Activated T-helper 17 cell treated with anti-CD3 and anti-CD28 coated beads, Interleukin-2, amount 50 U/mL, for 72 hours (primary cell): ENCODE measurements at regions not wholly inside any gene's neighbourhood (a gene's known extent, or its start where the extent isn't known, plus 50 kb on each side); places are given as distances from the start of the nearest gene placed in this dataset.
"Not testable (repeated sequence)": the region's sequence is repeated elsewhere in the genome, so short reads cannot be mapped to it uniquely, and the experiment has no call there.

ENCODE experiments used
- ATAC-seq: fragments of 150-1000 bp; cut with Tn5 transposase; replicated peaks from 2 replicates; pipeline ENCODE4 v1.10.0; 2021; ENCODE audit warnings: mild to moderate bottlenecking, moderate library complexity
- H3K27ac Mint-ChIP-seq: one replicate; pipeline ENCODE4 v1.8.0; 2022; ENCODE audit warnings: mixed read lengths
- H3K27me3 Mint-ChIP-seq: one replicate; pipeline ENCODE4 v1.8.0; 2022; ENCODE audit warnings: mixed read lengths
- H3K36me3 Mint-ChIP-seq: one replicate; pipeline ENCODE4 v1.8.0; 2022; ENCODE audit warnings: low read depth, mild to moderate bottlenecking, mixed read lengths
- H3K4me1 Mint-ChIP-seq: one replicate; pipeline ENCODE4 v1.8.0; 2022; ENCODE audit warnings: mixed read lengths
- H3K4me3 Mint-ChIP-seq: one replicate; pipeline ENCODE4 v1.8.0; 2022; ENCODE audit warnings: mild to moderate bottlenecking, mixed read lengths
- H3K9me3 Mint-ChIP-seq: one replicate; pipeline ENCODE4 v1.8.0; 2022; ENCODE audit warnings: mixed read lengths

DNA sequence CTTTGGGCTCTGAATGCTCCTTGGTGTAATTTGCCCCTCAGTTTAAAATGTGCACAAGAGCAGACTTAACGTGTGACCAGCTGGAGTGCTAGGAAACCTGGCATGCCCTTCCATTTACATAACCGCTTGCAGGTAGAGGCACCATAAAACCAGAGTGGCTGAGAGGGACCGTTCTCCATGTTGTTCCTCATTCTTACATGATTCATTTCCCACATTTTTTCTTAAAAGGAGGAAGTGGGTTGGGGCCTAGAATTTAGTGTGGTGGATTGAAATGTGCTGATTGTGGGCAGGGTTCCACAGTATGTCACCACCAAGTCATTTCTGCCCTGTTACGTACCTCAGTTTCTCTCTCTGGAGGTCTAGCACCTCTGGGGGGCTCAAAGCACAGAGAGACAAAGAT, 375.8 kb upstream of the VSTM2A start:
- H3K36me3 Mint-ChIP-seq = no peaks in the 10 kb centered on the region
- no peaks in the 10 kb centered on the region for H3K4me1 Mint-ChIP-seq
- H3K9me3 Mint-ChIP-seq = peaks cover 12% of the 10 kb centered on the region
- no peaks in the 10 kb centered on the region for H3K27me3 Mint-ChIP-seq
- H3K4me3 Mint-ChIP-seq = no peak overlapping the region
- H3K27ac Mint-ChIP-seq = no peak overlapping the region
- ATAC-seq = no peak

GRCh38 chr7:54179321-54180029, 362.7 kb upstream of the VSTM2A start:
- H3K27me3 Mint-ChIP-seq = no peaks in the 10 kb centered on the region
- no peaks in the 10 kb centered on the region for H3K36me3 Mint-ChIP-seq
- no peak overlapping the region for H3K27ac Mint-ChIP-seq
- no peaks in the 10 kb centered on the region for H3K4me1 Mint-ChIP-seq
- no peak overlapping the region for H3K4me3 Mint-ChIP-seq
- peaks cover 24% of the 10 kb centered on the region for H3K9me3 Mint-ChIP-seq
- ATAC-seq = no peak

DNA sequence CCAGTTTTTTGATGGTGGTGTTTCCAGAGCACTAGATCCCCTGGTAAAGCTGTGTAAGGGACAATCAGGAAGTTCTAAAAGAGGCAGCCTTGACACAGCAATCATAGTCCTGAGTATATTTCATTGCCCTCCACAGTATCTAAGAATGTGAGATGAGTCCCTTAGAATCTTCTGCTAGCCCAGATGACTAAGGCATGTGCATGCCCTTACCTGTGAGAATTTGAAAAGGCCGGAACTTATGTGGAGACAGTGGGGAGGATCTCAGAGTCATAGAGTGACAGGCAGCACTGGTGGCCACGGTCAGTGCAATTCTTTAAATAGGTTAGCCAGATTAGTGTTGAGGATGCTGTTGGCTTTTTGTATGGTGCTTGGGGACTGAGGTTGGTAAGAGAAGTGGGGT, 361.4 kb upstream of the VSTM2A start:
- Mint-ChIP-seq H3K4me3 (no peak overlapping the region), H3K36me3 (no peaks in the 10 kb centered on the region), H3K27me3 (no peaks in the 10 kb centered on the region), H3K27ac (no peak overlapping the region), H3K4me1 (no peaks in the 10 kb centered on the region), H3K9me3 (peaks cover 24% of the 10 kb centered on the region)
- no peak for ATAC-seq

GRCh38 chr7:54183055-54183454, 359.1 kb upstream of the VSTM2A start:
- Mint-ChIP-seq H3K9me3 (peaks cover 24% of the 10 kb centered on the region), H3K4me1 (no peaks in the 10 kb centered on the region), H3K27ac (no peak overlapping the region), H3K27me3 (no peaks in the 10 kb centered on the region), H3K4me3 (no peak overlapping the region), H3K36me3 (no peaks in the 10 kb centered on the region)
- no peak for ATAC-seq

DNA sequence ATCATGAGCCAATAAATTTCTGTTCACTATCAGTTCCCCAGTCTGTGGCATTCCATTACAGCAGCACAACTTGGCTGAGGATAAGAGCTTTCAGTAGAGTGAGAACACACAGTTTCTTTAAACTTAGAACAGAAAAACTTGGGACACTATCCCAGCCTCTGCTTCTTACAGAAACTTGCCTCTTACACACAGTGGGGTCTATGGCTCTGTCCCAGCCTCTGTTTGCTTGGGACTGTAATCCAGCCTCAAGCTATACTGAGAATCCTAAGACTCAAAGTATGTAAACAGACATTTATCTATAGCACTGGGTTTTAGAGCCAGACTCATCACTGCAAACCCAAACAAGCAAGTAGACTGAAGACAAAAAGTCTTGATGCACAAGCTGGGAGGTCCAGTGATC, 355.8 kb upstream of the VSTM2A start:
- no peak overlapping the region for H3K4me3 Mint-ChIP-seq
- no peaks in the 10 kb centered on the region for H3K36me3 Mint-ChIP-seq
- no peaks in the 10 kb centered on the region for H3K4me1 Mint-ChIP-seq
- H3K9me3 Mint-ChIP-seq = peaks cover 20% of the 10 kb centered on the region
- H3K27ac Mint-ChIP-seq = no peak overlapping the region
- no peak for ATAC-seq
- H3K27me3 Mint-ChIP-seq = no peaks in the 10 kb centered on the region

GRCh38 chr7:54187886-54188685, 354.1 kb upstream of the VSTM2A start:
- no peaks in the 10 kb centered on the region for H3K36me3 Mint-ChIP-seq
- H3K9me3 Mint-ChIP-seq = peaks cover 14% of the 10 kb centered on the region
- no peaks in the 10 kb centered on the region for H3K4me1 Mint-ChIP-seq
- no peak overlapping the region for H3K4me3 Mint-ChIP-seq
- H3K27me3 Mint-ChIP-seq = no peaks in the 10 kb centered on the region
- no peak for ATAC-seq
- no peak overlapping the region for H3K27ac Mint-ChIP-seq

DNA sequence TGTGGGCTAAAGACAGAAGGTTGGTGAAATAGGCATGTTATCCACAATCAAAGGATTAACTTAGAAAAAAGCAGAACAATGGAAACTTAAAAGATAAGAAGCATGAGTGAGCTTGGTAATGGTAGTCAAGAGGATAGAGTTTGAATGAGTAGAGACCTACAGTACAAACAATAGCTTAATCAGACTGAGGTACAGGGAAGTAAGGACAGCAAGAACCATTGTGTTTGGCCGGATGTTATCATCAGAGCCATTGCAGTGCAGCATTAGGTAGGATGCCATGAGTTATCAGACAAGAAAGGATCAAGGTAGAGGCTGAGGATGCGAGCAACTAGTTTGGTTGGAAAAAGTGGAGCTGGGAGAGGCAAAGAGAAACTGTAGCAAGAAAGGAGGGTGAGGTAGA, 353.3 kb upstream of the VSTM2A start:
- ATAC-seq = no peak
- H3K4me1 Mint-ChIP-seq = no peaks in the 10 kb centered on the region
- H3K27ac Mint-ChIP-seq = no peak overlapping the region
- H3K36me3 Mint-ChIP-seq = no peaks in the 10 kb centered on the region
- H3K4me3 Mint-ChIP-seq = no peak overlapping the region
- peaks cover 12% of the 10 kb centered on the region for H3K9me3 Mint-ChIP-seq
- H3K27me3 Mint-ChIP-seq = no peaks in the 10 kb centered on the region

- Mint-ChIP-seq H3K4me3 (no peak overlapping the region), H3K9me3 (peaks cover 10% of the 10 kb centered on the region), H3K27ac (no peak overlapping the region), H3K36me3 (no peaks in the 10 kb centered on the region), H3K27me3 (no peaks in the 10 kb centered on the region), H3K4me1 (no peaks in the 10 kb centered on the region)
- ATAC-seq = no peak
Measured at GRCh38 chr7:54189330-54189729, 352.8 kb upstream of the VSTM2A start.

GRCh38 chr7:54201501-54201900, 340.7 kb upstream of the VSTM2A start:
- Mint-ChIP-seq H3K36me3 (no peaks in the 10 kb centered on the region), H3K27me3 (no peaks in the 10 kb centered on the region), H3K4me1 (no peaks in the 10 kb centered on the region), H3K4me3 (no peak overlapping the region), H3K9me3 (peaks cover 10% of the 10 kb centered on the region), H3K27ac (no peak overlapping the region)
- ATAC-seq = no peak

GRCh38 chr7:54215424-54215823, 326.8 kb upstream of the VSTM2A start:
- H3K9me3 Mint-ChIP-seq = peaks cover 33% of the 10 kb centered on the region

GRCh38 chr7:54226030-54226429, 316.1 kb upstream of the VSTM2A start:
- H3K4me3 Mint-ChIP-seq, H3K27ac Mint-ChIP-seq, ATAC-seq, H3K4me1 Mint-ChIP-seq, H3K36me3 Mint-ChIP-seq, H3K27me3 Mint-ChIP-seq, H3K9me3 Mint-ChIP-seq: not testable (repeated sequence)

More at GRCh38 chr7:54215424-54215823, 326.8 kb upstream of the VSTM2A start:
- Mint-ChIP-seq H3K27ac (no peak overlapping the region), H3K4me3 (no peak overlapping the region), H3K27me3 (no peaks in the 10 kb centered on the region), H3K36me3 (no peaks in the 10 kb centered on the region), H3K4me1 (no peaks in the 10 kb centered on the region)
- no peak for ATAC-seq

DNA sequence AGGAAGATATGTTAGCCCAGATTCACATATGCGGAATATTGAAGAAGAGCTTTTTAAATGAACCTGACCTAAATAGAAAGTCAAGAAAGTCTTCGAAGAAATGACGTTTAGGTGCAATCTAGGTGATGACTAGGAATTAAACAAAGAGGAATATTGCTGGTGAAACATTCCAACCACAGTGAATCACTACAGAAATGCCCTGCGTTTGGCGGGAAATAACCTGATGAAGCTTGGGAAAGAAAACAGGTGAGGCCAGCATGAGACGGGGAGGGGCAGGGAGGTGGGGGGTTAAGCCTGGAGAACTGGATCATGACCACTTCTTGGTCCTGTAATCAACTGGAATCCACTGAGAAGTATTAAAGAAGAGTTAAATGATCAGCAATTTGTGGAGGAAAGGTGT, 299.4 kb upstream of the VSTM2A start:
- no peaks in the 10 kb centered on the region for H3K36me3 Mint-ChIP-seq
- H3K4me3 Mint-ChIP-seq = no peak overlapping the region
- ATAC-seq = no peak
- no peaks in the 10 kb centered on the region for H3K4me1 Mint-ChIP-seq
- no peaks in the 10 kb centered on the region for H3K27me3 Mint-ChIP-seq
- H3K27ac Mint-ChIP-seq = no peak overlapping the region
- H3K9me3 Mint-ChIP-seq = peaks cover 40% of the 10 kb centered on the region

DNA sequence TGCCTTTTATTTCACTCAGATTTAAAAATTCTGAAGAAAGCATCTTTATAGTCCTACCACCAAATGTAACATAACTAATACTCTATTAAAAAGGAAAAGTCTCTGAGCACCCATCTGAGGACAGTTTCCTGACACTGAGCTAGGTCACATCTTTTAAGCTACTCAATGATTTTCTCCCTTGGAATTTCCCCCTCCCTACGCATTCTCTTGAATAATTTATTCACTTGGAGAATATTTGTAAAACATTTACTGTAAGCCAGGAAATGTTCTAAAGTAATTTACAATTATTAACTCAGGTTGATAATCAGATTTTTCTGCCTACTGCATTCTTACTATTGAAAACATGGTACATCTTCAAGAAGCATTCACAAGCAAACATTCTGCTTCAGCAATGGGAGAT, 297.2 kb upstream of the VSTM2A start:
- no peaks in the 10 kb centered on the region for H3K27me3 Mint-ChIP-seq
- peaks cover 38% of the 10 kb centered on the region for H3K9me3 Mint-ChIP-seq
- ATAC-seq = no peak
- H3K4me1 Mint-ChIP-seq = no peaks in the 10 kb centered on the region
- H3K4me3 Mint-ChIP-seq = no peak overlapping the region
- H3K27ac Mint-ChIP-seq = no peak overlapping the region
- no peaks in the 10 kb centered on the region for H3K36me3 Mint-ChIP-seq

GRCh38 chr7:54249686-54250085, 292.5 kb upstream of the VSTM2A start:
- Mint-ChIP-seq H3K9me3 (peaks cover 22% of the 10 kb centered on the region), H3K36me3 (no peaks in the 10 kb centered on the region), H3K4me1 (no peaks in the 10 kb centered on the region), H3K27me3 (no peaks in the 10 kb centered on the region), H3K4me3 (no peak overlapping the region), H3K27ac (no peak overlapping the region)
- ATAC-seq = no peak

DNA sequence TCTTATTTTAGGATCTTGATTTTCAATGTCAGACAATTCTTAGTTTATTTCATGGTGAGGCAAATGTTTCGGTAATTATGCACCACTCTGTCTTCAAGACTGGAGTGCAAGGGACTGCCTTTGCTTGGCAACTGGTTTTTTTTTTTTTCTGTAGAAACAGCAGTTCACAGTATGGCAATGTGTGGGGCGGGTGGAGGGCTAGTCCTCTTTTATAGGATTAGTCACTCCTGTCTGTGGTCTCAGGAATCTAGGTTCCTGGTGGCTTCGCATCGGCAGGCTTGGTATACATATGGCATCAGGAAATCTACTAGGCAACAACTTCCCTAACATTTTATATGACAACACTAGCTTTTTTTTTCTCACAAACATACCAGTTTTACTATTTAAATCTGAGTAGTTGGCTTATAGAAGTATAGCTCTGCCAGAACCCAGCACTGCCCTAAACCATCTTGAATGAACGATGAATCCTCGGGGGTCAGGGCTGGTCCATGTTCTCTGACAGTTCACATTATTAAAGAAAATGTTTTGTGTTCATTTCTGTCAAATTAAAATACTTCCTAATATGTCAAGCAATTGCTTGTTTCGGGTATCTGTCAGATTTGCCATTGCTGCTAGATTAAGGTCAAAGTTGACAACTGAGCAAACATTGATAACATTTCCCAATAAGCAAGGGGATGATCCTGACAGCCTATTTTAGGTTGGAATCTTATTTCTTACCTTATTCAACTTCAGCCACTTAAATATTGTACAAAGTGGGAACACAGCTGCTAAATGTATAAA, 289.7 kb upstream of the VSTM2A start:
- no peak for ATAC-seq
- Mint-ChIP-seq H3K36me3 (no peaks in the 10 kb centered on the region), H3K4me3 (no peak overlapping the region), H3K27me3 (no peaks in the 10 kb centered on the region), H3K27ac (no peak overlapping the region), H3K9me3 (peaks cover 7% of the 10 kb centered on the region), H3K4me1 (no peaks in the 10 kb centered on the region)
